ACC112 (cell line): ENCODE measurements at regions not wholly inside any gene's neighbourhood (a gene's known extent, or its start where the extent isn't known, plus 50 kb on each side); places are given as distances from the start of the nearest gene placed in this dataset.

Experiments used
- H2AFZ ChIP-seq: fragments of 200-600 bp; sonication (generic); one replicate; pipeline ENCODE4 v1.6.0; 2017; ENCODE audit warnings: antibody characterized with exemption, low read length; ENCODE audit not compliant: unreplicated experiment
- H3K27ac ChIP-seq: fragments of 200-600 bp; sonication (generic); 2 replicates; pipeline ENCODE4 v1.5.1; 2014; ENCODE audit warnings: low read depth, mild to moderate bottlenecking, antibody characterized with exemption, low read length, moderate library complexity
- H3K27me3 ChIP-seq: fragments of 200-600 bp; sonication (generic); 2 replicates; pipeline ENCODE4 v1.6.1; 2014; ENCODE audit warnings: mild to moderate bottlenecking, antibody characterized with exemption, low read length, moderate library complexity, mixed read lengths; ENCODE audit not compliant: insufficient read depth
- H3K36me3 ChIP-seq: fragments of 200-600 bp; sonication (generic); 2 replicates; pipeline ENCODE4 v1.6.1; 2016; ENCODE audit warnings: mild to moderate bottlenecking, antibody characterized with exemption, low read length, moderate library complexity, mixed read lengths; ENCODE audit not compliant: insufficient read depth
- H3K4me1 ChIP-seq: fragments of 200-600 bp; sonication (generic); one replicate; pipeline ENCODE4 v1.6.1; 2016; ENCODE audit warnings: low read length, mixed read lengths; ENCODE audit not compliant: insufficient read depth, unreplicated experiment, control insufficient read depth
- H3K4me3 ChIP-seq: fragments of 200-600 bp; sonication (generic); 2 replicates; pipeline ENCODE4 v1.5.1; 2014; ENCODE audit warnings: mild to moderate bottlenecking, low read depth, low read length
- H3K79me2 ChIP-seq: fragments of 200-600 bp; sonication (generic); one replicate; pipeline ENCODE4 v1.6.0; 2016; ENCODE audit warnings: low read length; ENCODE audit not compliant: control insufficient read depth, unreplicated experiment, insufficient read depth

DNA sequence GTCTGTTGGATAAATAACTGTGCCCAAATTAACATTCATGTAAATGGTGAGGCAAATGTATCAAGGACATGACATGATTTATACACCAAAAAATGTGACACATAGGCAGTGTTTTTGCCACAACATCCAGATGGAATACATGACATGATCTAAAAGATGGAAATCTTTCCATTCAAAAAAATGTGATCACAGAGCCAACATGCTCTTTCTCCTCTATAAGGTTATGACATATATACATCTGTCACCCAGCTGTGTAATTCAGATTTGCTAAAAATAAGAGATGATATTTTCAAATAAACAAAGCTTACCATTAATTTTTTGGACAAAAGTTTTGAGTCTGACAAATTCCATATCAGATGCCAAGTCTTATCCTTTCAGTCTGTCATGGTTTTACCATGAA, 95.5 kb upstream of the COL3A1 start:
- H3K36me3 ChIP-seq, result no peaks in the 10 kb centered on the region
- H3K4me1 ChIP-seq, result peaks cover 1% of the 10 kb centered on the region
- no peak overlapping the region for H3K4me3 ChIP-seq
- H3K79me2 ChIP-seq, result no peaks in the 10 kb centered on the region
- no peak overlapping the region for H2AFZ ChIP-seq
- H3K27ac ChIP-seq, result no peak overlapping the region
- H3K27me3 ChIP-seq, result no peaks in the 10 kb centered on the region

DNA sequence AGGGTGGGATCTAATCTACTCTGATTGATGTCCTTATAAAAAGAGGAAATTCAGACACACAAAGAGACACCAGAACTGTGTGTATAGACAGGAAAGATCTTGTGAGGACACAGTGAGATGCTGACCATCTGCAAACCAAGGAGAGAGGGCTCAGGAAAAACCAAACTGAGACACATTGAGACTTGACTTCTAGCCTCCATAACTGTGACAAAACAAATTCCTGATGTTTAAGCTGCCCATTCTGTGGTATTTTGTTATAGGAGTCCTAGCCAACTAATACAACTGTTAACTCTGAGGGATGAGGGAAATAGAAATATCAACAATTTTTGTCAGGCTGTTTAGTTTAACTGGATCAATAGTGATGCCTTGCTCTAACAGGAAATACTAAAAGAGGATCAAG, 93.4 kb upstream of the COL3A1 start:
- Histone ChIP-seq H3K27ac (no peak overlapping the region), H3K4me1 (peaks cover 9% of the 10 kb centered on the region), H3K36me3 (no peaks in the 10 kb centered on the region), H3K4me3 (no peak overlapping the region), H3K79me2 (no peaks in the 10 kb centered on the region), H3K27me3 (no peaks in the 10 kb centered on the region), H2AFZ (no peak overlapping the region)

DNA sequence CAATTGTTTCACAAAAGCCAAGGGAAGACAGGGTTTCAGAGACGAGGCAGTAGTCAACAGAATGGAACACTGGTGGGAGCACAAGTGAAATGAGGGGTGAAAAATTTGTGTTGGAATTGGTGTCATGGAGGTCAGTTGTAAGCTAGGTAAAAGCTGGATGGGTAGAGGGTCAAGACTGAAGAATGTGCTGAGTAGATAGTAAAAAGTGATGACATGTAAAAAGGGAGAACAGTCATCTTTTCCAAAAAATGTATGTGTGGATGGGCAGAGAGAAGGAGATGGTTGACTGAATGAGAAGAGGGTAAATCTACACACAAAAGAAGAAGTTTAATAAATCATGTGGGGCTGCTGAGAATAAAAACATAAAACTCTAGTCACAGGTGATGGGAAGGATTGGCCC, 92.7 kb upstream of the COL3A1 start:
- Histone ChIP-seq H3K36me3 (no peaks in the 10 kb centered on the region), H3K27me3 (no peaks in the 10 kb centered on the region), H3K4me3 (no peak overlapping the region), H2AFZ (no peak overlapping the region), H3K27ac (no peak overlapping the region), H3K4me1 (peaks cover 9% of the 10 kb centered on the region), H3K79me2 (no peaks in the 10 kb centered on the region)

DNA sequence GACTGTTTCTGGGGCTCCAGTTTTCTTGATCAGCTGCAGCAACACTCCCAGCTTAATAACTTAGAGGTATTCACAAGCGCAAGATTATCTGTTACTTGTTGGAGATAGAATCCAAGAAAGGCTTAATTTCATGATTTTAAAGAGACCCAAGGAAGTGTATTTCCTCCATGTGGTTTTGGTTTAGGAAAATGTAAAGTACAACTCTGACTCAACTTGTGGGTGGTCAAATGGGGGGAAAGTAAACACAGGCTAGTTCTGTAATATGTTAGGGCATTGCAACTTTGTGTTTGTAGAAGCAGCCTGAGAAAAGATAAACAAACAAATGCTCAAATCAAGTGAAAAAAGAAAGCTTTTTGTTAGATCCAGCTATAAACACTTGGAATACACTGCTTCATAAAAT, 90.1 kb upstream of the COL3A1 start:
- 0 out of 2 replicates have a peak overlapping the region, but pooled peaks have one; percentile 24 for H3K4me3 ChIP-seq
- no peaks in the 10 kb centered on the region for H3K27me3 ChIP-seq
- H3K79me2 ChIP-seq, result no peaks in the 10 kb centered on the region
- peak overlapping the region; percentile 97 for H2AFZ ChIP-seq
- peak overlapping the region; percentile 71 for H3K27ac ChIP-seq
- 0 out of 2 replicates have a peak, but pooled peaks cover 4% of the 10 kb centered on the region for H3K36me3 ChIP-seq
- H3K4me1 ChIP-seq, result peaks cover 9% of the 10 kb centered on the region

DNA sequence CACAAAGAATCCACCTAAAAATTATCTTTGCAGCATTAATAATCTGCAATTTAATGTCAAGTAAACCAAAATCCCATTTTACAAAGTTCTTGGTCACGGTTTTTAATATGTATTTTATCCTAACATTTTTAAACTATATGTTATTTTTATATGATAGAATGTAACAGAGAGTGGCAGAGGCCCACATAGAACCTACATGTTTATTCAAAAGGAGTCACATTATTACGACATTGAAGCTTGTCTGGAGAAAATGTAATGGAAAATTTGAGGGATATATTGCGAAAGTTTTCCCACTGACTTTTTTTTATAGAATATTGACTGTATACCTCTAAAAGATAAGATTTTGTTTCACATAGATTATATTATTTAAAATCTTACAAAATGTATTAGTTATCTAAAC, 89.7 kb upstream of the COL3A1 start:
- Histone ChIP-seq H3K27me3 (no peaks in the 10 kb centered on the region), H2AFZ (peak overlapping the region; percentile 97)

DNA sequence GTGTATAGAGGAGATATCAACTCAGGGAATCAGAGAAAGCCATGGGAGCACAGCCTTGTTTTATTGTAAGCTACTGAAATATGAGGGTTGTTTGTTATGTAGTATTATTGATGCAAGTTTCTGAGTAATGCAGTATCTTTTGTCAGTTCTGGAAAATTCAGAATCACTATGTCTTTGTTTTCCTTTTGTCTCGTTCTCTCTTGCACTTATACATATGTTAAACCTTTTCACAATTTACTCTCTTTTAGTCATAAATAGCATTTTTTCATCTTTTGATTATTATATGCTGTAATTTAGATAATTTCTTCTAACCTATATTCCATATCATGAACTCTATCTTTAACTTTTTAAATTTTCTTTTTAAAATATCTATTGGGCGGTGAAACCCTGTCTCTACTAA, 85.0 kb upstream of the COL3A1 start:
- Histone ChIP-seq H3K36me3 (0 out of 2 replicates have a peak, but pooled peaks cover 5% of the 10 kb centered on the region), H3K27me3 (no peaks in the 10 kb centered on the region), H3K4me3 (no peak overlapping the region), H3K4me1 (peaks cover 3% of the 10 kb centered on the region), H3K27ac (no peak overlapping the region), H2AFZ (no peak overlapping the region), H3K79me2 (no peaks in the 10 kb centered on the region)

More for the DNA sequence above, 89.7 kb upstream of the COL3A1 start:
- Histone ChIP-seq H3K36me3 (0 out of 2 replicates have a peak, but pooled peaks cover 5% of the 10 kb centered on the region), H3K4me1 (peaks cover 9% of the 10 kb centered on the region), H3K27ac (peak overlapping the region; percentile 71), H3K79me2 (no peaks in the 10 kb centered on the region), H3K4me3 (no peak overlapping the region)

DNA sequence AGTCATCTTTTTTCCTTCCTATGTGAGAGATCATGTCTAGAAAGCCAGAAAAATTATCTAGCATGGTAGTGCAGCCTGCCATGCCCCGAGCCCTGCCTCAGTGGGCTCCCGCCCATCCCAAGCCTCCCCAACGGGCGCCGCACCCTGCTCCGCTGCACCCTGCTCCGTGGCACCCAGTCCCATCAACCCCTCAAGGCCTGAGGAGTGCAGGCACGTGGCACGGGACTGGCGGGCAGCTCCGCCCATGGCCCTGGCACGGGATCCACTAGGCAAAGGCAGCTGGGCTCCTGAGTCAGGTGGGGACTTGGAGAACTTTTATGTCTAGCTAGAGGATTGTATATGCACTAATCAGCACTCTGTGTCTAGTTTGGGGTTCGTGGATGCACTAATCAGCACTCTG, 83.4 kb upstream of the COL3A1 start:
- Histone ChIP-seq H2AFZ (no peak overlapping the region), H3K27me3 (no peaks in the 10 kb centered on the region), H3K79me2 (no peaks in the 10 kb centered on the region), H3K4me3 (no peak overlapping the region), H3K27ac (no peak overlapping the region), H3K4me1 (no peaks in the 10 kb centered on the region), H3K36me3 (0 out of 2 replicates have a peak, but pooled peaks cover 5% of the 10 kb centered on the region)

- Histone ChIP-seq H3K27me3 (no peaks in the 10 kb centered on the region), H3K4me3 (no peak overlapping the region), H2AFZ (no peak overlapping the region), H3K4me1 (peaks cover 7% of the 10 kb centered on the region), H3K36me3 (0 out of 2 replicates have a peak, but pooled peaks cover 5% of the 10 kb centered on the region), H3K79me2 (no peaks in the 10 kb centered on the region), H3K27ac (no peak overlapping the region)
Measured at GRCh38 chr2:188892636-188893035, 81.5 kb upstream of the COL3A1 start.

- H2AFZ ChIP-seq, result peak overlapping the region; percentile 31
- H3K4me3 ChIP-seq, result no peak overlapping the region
- peaks cover 13% of the 10 kb centered on the region for H3K4me1 ChIP-seq
- H3K27ac ChIP-seq, result no peak overlapping the region
- 0 out of 2 replicates have a peak, but pooled peaks cover 2% of the 10 kb centered on the region for H3K36me3 ChIP-seq
- no peaks in the 10 kb centered on the region for H3K79me2 ChIP-seq
- H3K27me3 ChIP-seq, result no peaks in the 10 kb centered on the region
Measured at GRCh38 chr2:188893972-188894371, 80.2 kb upstream of the COL3A1 start.

- Histone ChIP-seq H3K27ac (no peak overlapping the region), H2AFZ (no peak overlapping the region), H3K4me3 (no peak overlapping the region), H3K4me1 (peaks cover 13% of the 10 kb centered on the region), H3K27me3 (no peaks in the 10 kb centered on the region), H3K79me2 (no peaks in the 10 kb centered on the region), H3K36me3 (no peaks in the 10 kb centered on the region)
Measured at GRCh38 chr2:188894979-188895378, 79.2 kb upstream of the COL3A1 start.

DNA sequence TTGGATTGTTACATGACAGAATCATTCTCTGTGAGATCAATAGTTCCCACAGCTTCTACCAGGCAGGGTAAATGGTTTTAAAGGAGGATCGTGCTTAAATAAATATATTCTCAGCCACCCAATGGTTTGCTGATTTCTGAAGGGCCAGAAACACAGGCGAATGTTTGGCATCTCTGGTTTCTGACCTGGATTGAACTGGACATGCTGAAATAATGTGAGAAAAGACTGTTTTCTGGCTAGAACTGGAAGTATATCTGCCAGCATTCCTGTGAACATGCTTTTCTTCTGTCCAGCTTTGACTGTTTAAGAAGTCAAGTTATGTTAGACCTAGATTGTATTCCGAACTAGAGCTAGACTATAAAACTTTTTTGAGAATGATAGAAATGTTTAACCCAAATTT, 77.1 kb upstream of the COL3A1 start:
- peak overlapping the region; percentile 72 for H2AFZ ChIP-seq
- peaks cover 13% of the 10 kb centered on the region for H3K4me1 ChIP-seq
- no peaks in the 10 kb centered on the region for H3K27me3 ChIP-seq
- peak overlapping the region; percentile 27 for H3K4me3 ChIP-seq
- H3K79me2 ChIP-seq, result no peaks in the 10 kb centered on the region
- peak overlapping the region; percentile 50 for H3K27ac ChIP-seq
- H3K36me3 ChIP-seq, result no peaks in the 10 kb centered on the region
